COLO668 (cell line): ENCODE measurements at regions not wholly inside any gene's neighbourhood (a gene's known extent, or its start where the extent isn't known, plus 50 kb on each side); places are given as distances from the start of the nearest gene placed in this dataset.
"Not testable (repeated sequence)": the region's sequence is repeated elsewhere in the genome, so short reads cannot be mapped to it uniquely, and the experiment has no call there.

Experiments
- DNase-seq: peaks from one replicate; lab custom pipeline; 2025; ENCODE audit not compliant: unreplicated experiment; lab: John Stamatoyannopoulos, UW

- not testable (repeated sequence) for DNase-seq
These were observed 595.5 kb upstream of the PCDH7 start for GRCh38 chr4:30124621-30125020.

DNA sequence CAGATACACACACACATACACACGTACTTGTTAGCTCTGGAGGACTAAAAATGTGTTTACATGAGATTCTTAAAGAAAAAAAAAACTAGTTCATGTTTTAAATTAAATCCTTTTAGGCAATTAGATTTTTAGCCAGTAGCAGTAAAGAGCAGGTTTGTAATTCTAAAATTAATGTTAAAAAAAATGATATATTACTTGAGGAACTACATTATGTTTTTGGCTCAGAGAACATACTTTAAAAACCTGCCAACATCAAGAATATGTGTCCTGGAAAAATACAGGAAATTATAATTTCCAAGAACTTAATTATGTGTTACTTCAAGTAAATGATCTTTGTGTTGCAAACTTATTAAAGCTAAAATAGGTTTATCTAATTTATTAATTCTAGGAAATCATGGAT, 594.3 kb upstream of the PCDH7 start:
- no peak for DNase-seq

DNA sequence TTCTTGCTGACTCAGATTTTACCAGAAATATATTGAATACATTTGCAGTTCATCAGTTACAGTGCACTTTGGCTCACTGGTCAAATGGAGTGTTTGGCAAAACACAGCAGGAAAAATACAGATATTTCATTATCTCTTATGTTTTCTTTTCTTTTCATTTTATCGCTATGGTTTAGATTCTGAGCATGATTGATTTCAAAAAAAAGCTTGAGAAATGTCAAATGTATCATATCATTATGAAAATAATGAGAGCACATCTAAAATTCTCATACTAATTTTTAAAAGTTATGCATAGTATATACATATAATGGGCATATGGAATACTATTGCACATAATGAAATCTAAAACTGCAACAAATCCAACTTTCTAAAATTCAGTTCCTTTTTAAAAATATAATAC, 593.8 kb upstream of the PCDH7 start:
- no peak for DNase-seq

- DNase-seq: not testable (repeated sequence)
These were observed 571.3 kb upstream of the PCDH7 start for GRCh38 chr4:30148828-30149227.

- DNase-seq: not testable (repeated sequence)
These were observed 570.6 kb upstream of the PCDH7 start for GRCh38 chr4:30149539-30149938.

- no peak for DNase-seq
These were observed 566.7 kb upstream of the PCDH7 start for GRCh38 chr4:30153427-30153826.

DNA sequence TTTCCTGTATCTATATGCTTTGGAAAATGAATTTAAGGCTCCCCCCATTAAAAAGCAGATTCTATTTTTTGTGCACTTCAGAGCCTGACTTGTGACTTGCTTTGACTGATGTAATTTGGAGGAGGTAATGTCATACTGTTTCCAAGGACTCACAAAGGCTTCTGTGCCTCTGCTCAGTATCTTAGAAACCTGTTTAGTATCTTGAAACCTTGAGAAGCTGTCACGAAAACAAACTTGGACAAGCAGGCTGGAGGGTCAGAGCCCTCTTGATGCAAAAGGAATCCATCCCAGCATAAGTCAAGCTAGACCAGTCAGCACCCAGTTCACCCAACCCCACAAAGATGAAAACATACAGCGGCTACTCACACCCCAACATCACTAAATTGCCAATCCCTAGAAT, 560.0 kb upstream of the PCDH7 start:
- no peak for DNase-seq

GRCh38 chr4:30172416-30172815, 547.8 kb upstream of the PCDH7 start:
- no peak for DNase-seq

DNA sequence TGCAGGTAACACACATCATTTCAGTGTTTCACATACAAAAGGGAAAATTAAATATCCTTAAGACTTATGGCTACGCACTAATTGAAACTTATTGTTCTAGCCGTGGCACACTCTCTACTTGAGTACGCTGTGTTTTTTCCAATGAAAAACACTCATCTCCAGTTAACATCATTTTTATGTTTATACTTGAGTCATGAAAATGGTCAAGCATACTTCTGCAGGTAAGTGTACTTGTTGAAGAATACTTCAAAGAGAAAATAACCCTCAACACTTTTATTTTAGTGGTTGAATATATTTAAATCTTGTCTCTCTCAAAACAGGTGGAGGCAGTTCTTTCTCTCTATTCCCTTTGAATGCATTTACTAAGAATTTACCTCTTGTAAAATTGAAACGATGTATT, 538.7 kb upstream of the PCDH7 start:
- DNase-seq: no peak

DNA sequence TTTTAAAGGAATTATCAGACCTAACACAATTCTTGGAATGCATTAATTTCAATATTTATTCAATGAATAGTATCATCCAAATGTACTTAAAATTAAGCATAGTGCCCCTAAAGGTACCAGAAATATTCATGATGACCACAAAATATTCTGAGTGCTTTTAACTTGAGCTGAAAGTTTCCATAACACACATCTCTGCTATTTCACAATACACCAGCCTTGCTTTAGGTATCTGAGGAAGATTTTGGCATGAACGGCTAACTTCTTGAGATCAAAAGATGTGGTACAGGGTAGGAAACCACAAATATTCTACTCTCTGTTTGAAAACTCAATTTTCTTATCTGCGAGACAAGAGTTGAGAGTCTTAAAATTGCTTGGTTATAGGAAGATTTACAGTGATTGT, 538.3 kb upstream of the PCDH7 start:
- DNase-seq: no peak

DNA sequence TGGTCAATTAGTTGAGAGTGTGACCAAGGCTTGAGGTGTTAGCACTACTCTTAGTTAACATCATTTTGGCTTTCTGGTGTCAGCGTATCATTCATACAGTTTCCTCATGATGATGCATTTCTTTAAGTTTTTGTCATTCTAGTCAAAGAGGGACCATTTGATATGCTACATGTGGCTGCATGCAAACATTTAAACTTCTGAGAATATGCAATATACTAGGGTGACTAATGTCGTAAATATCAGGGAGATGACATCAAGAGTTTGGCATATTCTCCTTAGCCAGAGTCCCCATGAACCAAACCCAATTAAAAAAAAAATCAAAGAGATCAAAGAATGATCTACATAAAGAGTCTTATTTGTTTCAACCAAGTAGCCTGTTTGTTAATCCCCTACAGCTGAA, 537.4 kb upstream of the PCDH7 start:
- DNase-seq: no peak

- DNase-seq: no peak
These were observed 528.3 kb upstream of the PCDH7 start for GRCh38 chr4:30191902-30192301.

GRCh38 chr4:30207389-30207788, 512.8 kb upstream of the PCDH7 start:
- no peak for DNase-seq

GRCh38 chr4:30208731-30209435, 511.3 kb upstream of the PCDH7 start:
- no peak for DNase-seq

DNA sequence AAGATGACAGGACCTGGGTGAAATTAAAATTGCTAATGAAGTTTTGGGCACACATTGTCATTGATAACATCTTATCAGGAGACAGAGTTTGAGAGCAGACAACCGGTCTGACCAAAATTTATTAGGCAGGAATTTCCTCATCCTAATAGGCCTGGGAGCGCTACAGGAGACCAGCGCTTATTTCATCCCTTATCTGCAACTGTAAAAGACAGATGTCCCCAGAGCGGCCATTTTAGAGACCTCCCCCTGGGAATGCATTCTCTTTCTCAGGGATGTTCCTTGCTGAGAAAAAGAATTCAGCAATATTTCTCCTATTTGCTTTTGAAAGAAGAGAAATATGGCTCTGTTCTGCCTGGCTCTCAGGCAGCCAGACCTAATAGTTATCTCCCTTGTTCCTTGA, 504.2 kb upstream of the PCDH7 start:
- DNase-seq: not testable (repeated sequence)

DNA sequence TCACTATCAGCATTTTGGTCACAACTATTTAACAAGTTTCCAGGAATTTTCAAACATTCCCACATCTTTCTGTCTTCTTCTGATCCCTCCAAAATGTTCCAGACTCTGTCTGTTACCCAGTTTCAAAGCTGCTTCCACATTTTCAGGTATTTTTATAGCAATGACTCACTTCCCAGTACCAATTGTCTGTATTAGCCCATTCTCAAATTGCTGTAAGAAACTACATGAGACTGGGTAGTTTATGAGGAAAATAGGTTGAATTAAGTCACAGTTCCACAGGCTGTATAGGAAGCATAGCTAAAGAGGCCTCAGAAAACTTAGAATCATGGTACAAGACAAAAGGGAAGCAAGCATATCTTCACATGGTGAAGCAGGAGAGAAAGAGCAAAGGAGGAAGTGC, 475.0 kb upstream of the PCDH7 start:
- DNase-seq: no peak

GRCh38 chr4:30256116-30256832, 463.9 kb upstream of the PCDH7 start:
- no peak for DNase-seq

DNA sequence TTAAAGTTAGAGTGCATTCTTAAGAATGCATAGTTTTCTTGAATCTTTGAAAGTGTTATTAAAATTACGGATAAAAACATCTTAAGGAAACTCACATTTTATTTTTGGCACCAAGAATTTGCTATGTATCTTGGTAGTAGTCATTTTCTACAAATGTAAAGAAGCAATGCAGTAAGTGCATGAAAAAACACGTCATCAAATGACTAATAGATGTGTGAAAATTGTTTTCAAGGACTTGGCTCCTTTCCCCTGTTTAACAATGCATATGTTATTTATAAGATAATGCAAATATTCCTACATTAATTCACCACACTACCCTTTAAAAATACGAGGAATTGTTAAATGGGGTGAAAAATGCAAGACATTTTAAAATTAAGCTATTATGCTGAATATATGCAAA, 461.2 kb upstream of the PCDH7 start:
- DNase-seq: no peak

- no peak for DNase-seq
These were observed 457.8 kb upstream of the PCDH7 start for GRCh38 chr4:30262379-30262778.

GRCh38 chr4:30264465-30264864, 455.7 kb upstream of the PCDH7 start:
- DNase-seq: no peak

DNA sequence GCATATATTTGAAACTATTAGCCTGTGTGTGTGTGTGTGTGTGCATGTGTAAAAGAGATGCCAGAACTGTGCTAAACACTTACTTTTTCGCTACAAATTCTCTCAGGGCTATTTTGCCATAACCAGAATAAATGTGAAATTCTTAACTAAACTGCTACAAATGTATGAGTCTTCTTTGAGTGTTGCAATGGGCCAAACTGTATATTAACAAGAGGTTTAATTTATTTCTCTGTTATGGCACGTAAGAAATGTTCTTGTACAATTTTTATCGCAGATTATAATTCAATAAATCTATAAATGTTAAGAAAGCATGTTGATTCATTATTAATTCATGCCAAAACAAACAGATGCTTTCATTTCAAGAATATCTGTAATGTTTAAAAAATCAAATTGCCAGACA, 454.5 kb upstream of the PCDH7 start:
- DNase-seq: no peak

DNA sequence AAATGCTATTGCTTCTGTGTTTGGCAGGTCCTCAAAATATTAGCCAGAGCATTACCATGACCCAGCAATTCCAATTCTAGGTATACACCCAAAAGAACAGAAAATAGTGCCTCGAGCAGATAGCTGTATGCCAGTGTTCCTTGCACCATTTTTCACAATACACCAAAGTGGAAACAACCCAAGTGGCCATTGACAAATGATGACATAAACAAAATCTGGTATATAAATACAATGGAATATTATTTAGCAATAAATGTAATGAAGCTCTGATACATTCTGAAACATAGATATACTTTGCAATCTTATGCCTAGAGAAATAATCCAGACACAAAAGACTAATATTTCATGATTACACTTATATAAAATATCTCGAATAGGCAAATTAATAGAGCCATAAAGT, 451.8 kb upstream of the PCDH7 start:
- no peak for DNase-seq

- no peak for DNase-seq
These were observed 450.3 kb upstream of the PCDH7 start for GRCh38 chr4:30269850-30270249.
